Brain microvascular endothelial cell (primary cell): ENCODE measurements at regions not wholly inside any gene's neighbourhood (a gene's known extent, or its start where the extent isn't known, plus 50 kb on each side); places are given as distances from the start of the nearest gene placed in this dataset.
"Not testable (repeated sequence)": the region's sequence is repeated elsewhere in the genome, so short reads cannot be mapped to it uniquely, and the experiment has no call there.

Experiments
- DNase-seq: peaks from one replicate; pipeline ENCODE4 v3.0.0-alpha.2; 2020
- H3K27ac ChIP-seq: fragments of 250-450 bp; sonication (Bioruptor Pico); 2 replicates; pipeline ENCODE4 v1.5.1; 2020; ENCODE audit warnings: mild to moderate bottlenecking, moderate library complexity
- H3K27me3 ChIP-seq: fragments of 250-450 bp; sonication (Bioruptor Pico); replicated peaks from 2 replicates; pipeline ENCODE4 v1.5.1; 2020; ENCODE audit warnings: mild to moderate bottlenecking
- H3K36me3 ChIP-seq: fragments of 250-450 bp; sonication (Bioruptor Pico); replicated peaks from 2 replicates; pipeline ENCODE4 v1.5.1; 2020; ENCODE audit warnings: mild to moderate bottlenecking
- H3K4me3 ChIP-seq: 2 replicates; pipeline ENCODE4 v1.5.1; 2011; ENCODE audit warnings: low read depth, mild to moderate bottlenecking, control low read depth, low read length, moderate library complexity
- CTCF ChIP-seq: IDR thresholded peaks from 2 replicates; pipeline ENCODE4 v1.5.1; 2011; ENCODE audit warnings: low read depth, mild to moderate bottlenecking, moderate library complexity, low read length, control low read depth, inconsistent platforms; ENCODE audit errors: missing control alignments
- in situ Hi-C: cut with HindIII; loops from 2 replicates; pipeline ENCODE4 v1.10.0; 2017; ENCODE audit warnings: low sequenced_read_pairs, low pct_ligation_motif_present

- no peak overlapping the region for H3K4me3 ChIP-seq
- H3K27me3 ChIP-seq: no peaks in the 10 kb centered on the region
- TF ChIP-seq CTCF: no peak
- in situ Hi-C loops: no loop called here
- H3K27ac ChIP-seq: no peak overlapping the region
- no peaks in the 10 kb centered on the region for H3K36me3 ChIP-seq
- DNase-seq: no peak
These were observed 51.1 kb upstream of the JADE1 start for GRCh38 chr4:128758314-128758922.

- TF ChIP-seq CTCF: no peak
- Histone ChIP-seq H3K27ac (no peak overlapping the region), H3K4me3 (no peak overlapping the region), H3K36me3 (no peaks in the 10 kb centered on the region), H3K27me3 (no peaks in the 10 kb centered on the region)
- DNase-seq: no peak
- in situ Hi-C loops: no loop called here
These were observed 51.8 kb upstream of the JADE1 start for GRCh38 chr4:128757712-128758111.

GRCh38 chr4:128751354-128751753 lies 58.1 kb upstream of the JADE1 start:
- Histone ChIP-seq H3K36me3 (no peaks in the 10 kb centered on the region), H3K27me3 (no peaks in the 10 kb centered on the region), H3K27ac (no peak overlapping the region), H3K4me3 (no peak overlapping the region)
- no peak for TF ChIP-seq CTCF
- in situ Hi-C loops: no loop called here
- DNase-seq: no peak

- H3K36me3 ChIP-seq, H3K27me3 ChIP-seq, in situ Hi-C loops, DNase-seq, H3K27ac ChIP-seq, H3K4me3 ChIP-seq: not testable (repeated sequence)
These were observed 67.8 kb upstream of the JADE1 start for GRCh38 chr4:128741748-128742147.

GRCh38 chr4:128737098-128737513 lies 72.4 kb upstream of the JADE1 start:
- Histone ChIP-seq H3K27ac (no peak overlapping the region), H3K27me3 (no peaks in the 10 kb centered on the region), H3K36me3 (no peaks in the 10 kb centered on the region), H3K4me3 (no peak overlapping the region)
- DNase-seq: no peak
- in situ Hi-C loops: no loop called here
- TF ChIP-seq CTCF: no peak

- Histone ChIP-seq H3K27me3 (no peaks in the 10 kb centered on the region), H3K27ac (no peak overlapping the region), H3K4me3 (no peak overlapping the region), H3K36me3 (no peaks in the 10 kb centered on the region)
- in situ Hi-C loops: no loop called here
- no peak for DNase-seq
- no peak for TF ChIP-seq CTCF
These were observed 73.8 kb upstream of the JADE1 start for GRCh38 chr4:128735714-128736113.
